ENCODE measurements at regions not wholly inside any gene's neighbourhood (a gene's known extent, or its start where the extent isn't known, plus 50 kb on each side); places are given as distances from the start of the nearest gene placed in this dataset.

- no peaks in the 10 kb centered on the region for H3K4me1 Mint-ChIP-seq (ENCODE audit: low read depth, unreplicated experiment)
- peaks cover 6% of the 10 kb centered on the region for H3K27me3 Mint-ChIP-seq (ENCODE audit: unreplicated experiment)
- H3K4me3 Mint-ChIP-seq (ENCODE audit: unreplicated experiment) = no peak overlapping the region
- no peak for TF ChIP-seq CTCF (IDR thresholded peaks at IDR 0.05; ENCODE audit: partially characterized antibody, unreplicated experiment)
- H3K9me3 Mint-ChIP-seq (ENCODE audit: unreplicated experiment) = peaks cover 2% of the 10 kb centered on the region
- no peaks in the 10 kb centered on the region for H3K36me3 Mint-ChIP-seq (ENCODE audit: unreplicated experiment)
- no peak for DNase-seq
- H3K27ac Mint-ChIP-seq (ENCODE audit: unreplicated experiment) = no peak overlapping the region
Measured at GRCh38 chr10:78384049-78384431, 350.4 kb downstream of the RPS24 start.

GRCh38 chr10:78385599-78385998 is 351.9 kb downstream of the RPS24 start:
- H3K4me3 Mint-ChIP-seq (ENCODE audit: unreplicated experiment) = no peak overlapping the region
- H3K9me3 Mint-ChIP-seq (ENCODE audit: unreplicated experiment) = peaks cover 2% of the 10 kb centered on the region
- no peak for TF ChIP-seq CTCF (IDR thresholded peaks at IDR 0.05; ENCODE audit: partially characterized antibody, unreplicated experiment)
- no peaks in the 10 kb centered on the region for H3K36me3 Mint-ChIP-seq (ENCODE audit: unreplicated experiment)
- no peaks in the 10 kb centered on the region for H3K4me1 Mint-ChIP-seq (ENCODE audit: low read depth, unreplicated experiment)
- H3K27me3 Mint-ChIP-seq (ENCODE audit: unreplicated experiment) = peaks cover 6% of the 10 kb centered on the region
- no peak overlapping the region for H3K27ac Mint-ChIP-seq (ENCODE audit: unreplicated experiment)
- no peak for DNase-seq

GRCh38 chr10:78386509-78386908 is 352.8 kb downstream of the RPS24 start:
- Mint-ChIP-seq H3K36me3 (ENCODE audit: unreplicated experiment) (no peaks in the 10 kb centered on the region), H3K27me3 (ENCODE audit: unreplicated experiment) (peaks cover 4% of the 10 kb centered on the region), H3K27ac (ENCODE audit: unreplicated experiment) (no peak overlapping the region), H3K4me1 (ENCODE audit: low read depth, unreplicated experiment) (no peaks in the 10 kb centered on the region), H3K9me3 (ENCODE audit: unreplicated experiment) (peaks cover 2% of the 10 kb centered on the region), H3K4me3 (ENCODE audit: unreplicated experiment) (no peak overlapping the region)
- no peak for DNase-seq
- no peak for TF ChIP-seq CTCF (IDR thresholded peaks at IDR 0.05; ENCODE audit: partially characterized antibody, unreplicated experiment)

GRCh38 chr10:78388331-78389050 is 354.8 kb downstream of the RPS24 start:
- H3K27ac Mint-ChIP-seq (ENCODE audit: unreplicated experiment) = no peak overlapping the region
- no peaks in the 10 kb centered on the region for H3K4me1 Mint-ChIP-seq (ENCODE audit: low read depth, unreplicated experiment)
- TF ChIP-seq CTCF (IDR thresholded peaks at IDR 0.05; ENCODE audit: partially characterized antibody, unreplicated experiment) = no peak
- H3K36me3 Mint-ChIP-seq (ENCODE audit: unreplicated experiment) = no peaks in the 10 kb centered on the region
- peaks cover 4% of the 10 kb centered on the region for H3K27me3 Mint-ChIP-seq (ENCODE audit: unreplicated experiment)
- DNase-seq = no peak
- H3K4me3 Mint-ChIP-seq (ENCODE audit: unreplicated experiment) = no peak overlapping the region
- peaks cover 2% of the 10 kb centered on the region for H3K9me3 Mint-ChIP-seq (ENCODE audit: unreplicated experiment)

GRCh38 chr10:78389419-78389818 is 355.8 kb downstream of the RPS24 start:
- no peak for DNase-seq

More at GRCh38 chr10:78389419-78389818, 355.8 kb downstream of the RPS24 start:
- Mint-ChIP-seq H3K4me1 (ENCODE audit: low read depth, unreplicated experiment) (no peaks in the 10 kb centered on the region), H3K27me3 (ENCODE audit: unreplicated experiment) (peaks cover 4% of the 10 kb centered on the region), H3K4me3 (ENCODE audit: unreplicated experiment) (no peak overlapping the region), H3K9me3 (ENCODE audit: unreplicated experiment) (peaks cover 2% of the 10 kb centered on the region), H3K27ac (ENCODE audit: unreplicated experiment) (no peak overlapping the region), H3K36me3 (ENCODE audit: unreplicated experiment) (no peaks in the 10 kb centered on the region)
- TF ChIP-seq CTCF (IDR thresholded peaks at IDR 0.05; ENCODE audit: partially characterized antibody, unreplicated experiment) = no peak
